H1 (cell line): ENCODE measurements at regions not wholly inside any gene's neighbourhood (a gene's known extent, or its start where the extent isn't known, plus 50 kb on each side); places are given as distances from the start of the nearest gene placed in this dataset.

Experiments
- EZH2 ChIP-seq: fragments of 200-600 bp; sonication (generic); IDR thresholded peaks from 2 replicates; pipeline ENCODE4 v1.7.1; 2012; ENCODE audit warnings: low read depth, mild to moderate bottlenecking, moderate library complexity, low read length, inconsistent platforms; ENCODE audit not compliant: severe bottlenecking

GRCh38 chr3:64444490-64445108 lies 219.3 kb upstream of the PRICKLE2 start (continued):
- TF ChIP-seq EZH2: no peak
